ENCODE measurements at regions not wholly inside any gene's neighbourhood (a gene's known extent, or its start where the extent isn't known, plus 50 kb on each side); places are given as distances from the start of the nearest gene placed in this dataset.
"Not testable (repeated sequence)": the region's sequence is repeated elsewhere in the genome, so short reads cannot be mapped to it uniquely, and the experiment has no call there.

DNA sequence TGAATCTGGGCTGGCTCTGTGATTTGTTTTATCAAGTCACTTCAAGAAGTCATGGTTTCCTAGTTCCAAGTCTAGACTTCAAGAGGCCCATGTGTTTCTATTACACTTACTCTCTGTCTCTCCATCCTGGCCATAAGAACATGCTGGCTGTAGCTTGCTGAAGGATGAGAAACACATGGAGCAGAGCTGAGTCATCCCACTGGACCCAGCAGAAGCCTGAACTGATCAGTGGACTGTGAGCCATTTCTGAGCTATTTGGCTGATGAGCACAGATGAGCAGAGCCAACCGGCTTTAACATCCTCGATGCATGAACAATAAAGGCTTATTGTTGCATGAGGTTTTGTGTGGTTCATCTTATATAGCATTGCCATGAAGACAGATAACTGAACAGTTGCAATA is 290.6 kb upstream of the BOD1L1 start:
- DNase-seq (ENCODE audit: extremely low read depth in 1 of 11, low read depth in 9 of 11, low spot score in 4 of 11) = no peak

DNA sequence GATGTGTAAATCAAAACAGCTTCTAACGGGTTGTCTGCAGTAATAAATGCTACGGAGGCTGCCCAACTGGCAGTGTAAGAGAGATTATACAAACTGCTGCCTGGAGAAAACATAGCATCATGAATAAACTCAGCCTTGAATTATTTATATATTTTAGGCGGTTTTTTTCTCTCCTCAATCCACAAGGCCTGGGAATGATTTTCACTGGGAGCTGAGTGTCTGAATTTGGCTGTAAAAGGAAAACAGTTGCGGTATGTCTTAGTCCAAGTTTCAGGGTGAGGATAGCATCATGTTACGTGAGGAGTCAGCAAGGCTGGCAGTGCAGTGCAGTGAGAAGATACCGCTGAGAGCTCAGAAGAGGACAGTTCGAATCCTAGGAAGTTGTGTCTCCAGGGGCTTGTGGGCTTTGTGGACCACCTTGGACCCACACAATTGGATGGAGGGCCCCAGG is 291.5 kb upstream of the BOD1L1 start:
- no peak for DNase-seq (ENCODE audit: extremely low read depth in 1 of 11, low read depth in 9 of 11, low spot score in 4 of 11)

DNA sequence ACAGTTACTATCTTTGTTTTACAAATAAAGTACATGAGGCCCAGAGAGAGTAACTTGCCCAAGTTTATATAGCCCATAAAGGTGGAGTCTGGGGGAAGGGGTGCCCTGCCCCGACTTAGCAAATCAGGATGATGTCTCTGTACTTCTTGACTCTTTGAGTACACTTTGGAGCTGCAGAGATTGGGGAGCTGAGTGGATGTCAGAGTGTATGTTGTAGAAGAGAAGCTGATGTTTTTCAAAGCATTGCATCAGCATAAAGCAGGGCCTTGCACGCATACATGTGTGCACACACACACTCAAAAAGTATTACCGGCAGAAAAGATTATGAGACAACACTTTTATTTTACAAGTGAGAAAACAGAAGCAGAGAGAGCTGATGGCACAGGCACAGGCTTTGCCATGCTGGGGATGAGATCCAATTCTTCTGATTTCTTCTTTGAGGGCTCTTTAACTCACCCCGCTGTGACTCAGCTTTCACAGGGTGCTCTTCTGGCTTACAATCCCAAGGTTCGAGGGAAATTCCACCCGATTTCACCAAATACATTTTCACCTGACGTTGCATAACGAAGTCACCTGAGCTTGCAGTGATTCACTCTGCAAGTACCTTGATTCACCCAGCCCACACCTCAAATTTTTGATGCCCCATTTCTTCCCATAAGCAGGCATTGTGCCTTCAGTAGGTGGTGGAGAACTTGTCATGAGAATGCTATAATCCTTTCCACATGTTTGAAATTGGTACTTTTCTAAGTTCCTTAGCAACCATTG is 292.8 kb upstream of the BOD1L1 start:
- DNase-seq (ENCODE audit: extremely low read depth in 1 of 11, low read depth in 9 of 11, low spot score in 4 of 11) = no peak

GRCh38 chr4:13920901-13921300 is 293.4 kb upstream of the BOD1L1 start:
- DNase-seq (ENCODE audit: extremely low read depth in 1 of 11, low read depth in 9 of 11, low spot score in 4 of 11) = no peak

- DNase-seq (ENCODE audit: extremely low read depth in 1 of 11, low read depth in 9 of 11, low spot score in 4 of 11) = no peak
These were observed 294.3 kb upstream of the BOD1L1 start for GRCh38 chr4:13921805-13922204.

- DNase-seq (ENCODE audit: extremely low read depth in 1 of 11, low read depth in 9 of 11, low spot score in 4 of 11) = no peak
These were observed 294.9 kb upstream of the BOD1L1 start for GRCh38 chr4:13922459-13922858.

DNA sequence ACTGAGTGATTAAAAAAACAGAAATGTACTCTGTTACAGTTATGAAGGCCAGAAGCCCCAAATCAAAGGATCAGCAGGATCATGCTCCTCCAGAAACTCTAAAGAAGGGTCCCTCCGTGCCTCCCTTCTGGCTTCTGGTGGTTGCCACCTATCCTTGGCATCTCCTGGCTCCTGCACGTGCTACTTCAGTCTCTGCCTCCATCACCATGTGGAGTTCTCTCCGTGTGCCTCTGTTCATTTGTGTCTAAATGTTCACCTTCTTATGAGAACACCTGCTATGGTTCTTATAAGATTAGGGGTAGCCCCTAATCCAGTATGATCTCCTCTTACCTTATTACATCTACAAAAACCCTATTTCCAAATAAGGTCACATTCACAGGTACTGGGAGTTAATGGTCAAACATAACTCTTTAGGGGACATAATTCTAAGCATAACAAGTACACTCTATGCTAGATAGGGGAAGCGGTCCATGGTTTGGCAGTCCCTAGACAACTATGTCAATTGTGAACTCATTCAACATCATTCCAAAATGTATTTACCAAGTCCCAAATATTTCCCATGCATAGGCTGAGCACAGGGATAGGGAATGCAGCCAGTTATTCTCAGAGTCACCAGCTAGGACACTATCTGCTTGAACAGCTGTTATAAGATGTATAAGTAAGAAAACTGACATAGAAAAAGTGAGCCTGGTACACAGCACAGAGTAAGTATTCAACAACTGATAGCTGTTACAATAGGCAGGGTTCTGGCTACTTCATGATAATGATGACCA is 295.5 kb upstream of the BOD1L1 start:
- no peak for DNase-seq (ENCODE audit: extremely low read depth in 1 of 11, low read depth in 9 of 11, low spot score in 4 of 11)

- DNase-seq (ENCODE audit: extremely low read depth in 1 of 11, low read depth in 9 of 11, low spot score in 4 of 11) = not testable (repeated sequence)
These were observed 297.4 kb upstream of the BOD1L1 start for GRCh38 chr4:13924900-13925299.

DNA sequence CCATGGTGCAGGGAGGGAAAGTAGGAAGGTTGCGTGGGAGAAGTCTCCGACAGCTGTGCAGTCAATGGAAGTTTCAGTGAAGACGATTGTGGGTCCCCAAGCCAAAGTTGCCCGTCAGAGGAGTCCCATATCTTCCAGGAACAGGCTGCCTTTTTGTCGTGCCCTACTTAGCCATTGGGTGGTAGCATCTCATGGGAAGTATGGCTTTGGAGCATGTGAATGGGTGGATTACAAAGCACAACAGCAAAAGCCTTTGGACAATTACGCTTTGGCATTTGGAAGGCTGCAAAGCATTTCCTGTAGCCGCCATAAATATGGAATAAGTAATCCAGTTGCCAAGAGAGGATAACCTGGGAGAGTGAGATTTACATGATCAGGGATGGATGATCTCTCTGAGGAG is 300.7 kb upstream of the BOD1L1 start:
- no peak for DNase-seq (ENCODE audit: extremely low read depth in 1 of 11, low read depth in 9 of 11, low spot score in 4 of 11)

GRCh38 chr4:13930155-13930554 is 302.6 kb upstream of the BOD1L1 start:
- DNase-seq (ENCODE audit: extremely low read depth in 1 of 11, low read depth in 9 of 11, low spot score in 4 of 11) = no peak

GRCh38 chr4:13933191-13933590 is 305.7 kb upstream of the BOD1L1 start:
- DNase-seq (ENCODE audit: extremely low read depth in 1 of 11, low read depth in 9 of 11, low spot score in 4 of 11) = no peak

GRCh38 chr4:13938299-13938698 is 310.8 kb upstream of the BOD1L1 start:
- no peak for DNase-seq (ENCODE audit: extremely low read depth in 1 of 11, low read depth in 9 of 11, low spot score in 4 of 11)

DNA sequence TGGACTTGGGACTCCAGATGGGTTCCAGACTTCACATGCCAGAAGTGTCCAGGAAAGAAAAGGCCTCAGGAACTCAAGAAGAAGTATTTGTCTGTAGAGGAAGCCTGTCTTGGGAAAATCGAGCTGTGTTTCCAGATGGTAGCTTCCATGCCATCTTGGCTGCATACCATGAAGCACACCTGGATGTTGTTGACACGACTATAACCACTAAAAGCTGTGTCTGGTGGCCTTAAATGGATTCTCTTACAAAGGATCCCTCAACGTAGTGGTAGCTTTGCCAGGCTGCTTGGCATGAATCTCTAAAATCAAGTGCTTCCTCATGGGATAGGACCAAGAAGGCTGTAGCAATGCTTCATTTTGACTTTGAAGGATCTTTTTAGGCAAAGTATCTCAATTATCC is 313.4 kb upstream of the BOD1L1 start:
- no peak for DNase-seq (ENCODE audit: extremely low read depth in 1 of 11, low read depth in 9 of 11, low spot score in 4 of 11)

DNA sequence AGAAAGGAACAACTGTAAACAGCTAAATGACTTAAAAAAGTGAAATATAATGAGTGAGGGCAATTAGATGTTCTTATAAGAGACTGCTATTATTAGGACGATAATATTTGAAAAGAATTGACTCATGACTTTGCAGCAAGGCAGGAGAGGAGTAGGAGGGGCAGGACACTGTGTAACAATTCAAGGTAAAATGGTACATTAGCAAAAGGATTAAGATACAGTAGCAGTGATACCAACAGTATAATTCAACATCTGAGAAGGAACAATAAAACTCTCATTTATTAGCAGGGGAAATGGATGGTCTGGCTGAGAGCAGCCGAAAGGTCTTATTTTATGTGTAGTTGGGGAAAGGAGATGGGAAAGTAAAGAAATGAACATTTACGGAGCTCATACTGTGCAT is 315.5 kb upstream of the BOD1L1 start:
- DNase-seq (ENCODE audit: extremely low read depth in 1 of 11, low read depth in 9 of 11, low spot score in 4 of 11) = no peak

- no peak for DNase-seq (ENCODE audit: extremely low read depth in 1 of 11, low read depth in 9 of 11, low spot score in 4 of 11)
These were observed 316.6 kb upstream of the BOD1L1 start for GRCh38 chr4:13944095-13944511.

- no peak for DNase-seq (ENCODE audit: extremely low read depth in 1 of 11, low read depth in 9 of 11, low spot score in 4 of 11)
These were observed 320.4 kb upstream of the BOD1L1 start for GRCh38 chr4:13947921-13948320.

DNA sequence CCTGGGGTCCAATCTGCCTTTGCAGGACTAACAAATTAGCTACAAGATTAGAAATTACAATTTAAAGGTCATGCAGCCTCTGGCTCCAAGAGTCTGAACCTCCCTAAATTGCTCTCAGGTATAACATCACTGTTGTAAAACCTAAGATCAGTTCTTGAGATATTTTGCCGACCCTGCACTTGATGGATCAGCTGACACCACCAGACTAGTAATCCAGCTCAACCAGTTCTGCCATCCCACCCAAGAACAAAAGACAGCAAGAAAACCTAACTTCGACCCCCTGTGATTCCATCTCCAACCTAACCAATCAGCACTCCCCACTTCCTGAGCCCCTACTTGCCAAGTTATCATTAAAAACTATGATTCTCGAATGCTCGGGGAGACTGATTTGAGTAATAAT is 323.0 kb upstream of the BOD1L1 start:
- DNase-seq (ENCODE audit: extremely low read depth in 1 of 11, low read depth in 9 of 11, low spot score in 4 of 11) = no peak

DNA sequence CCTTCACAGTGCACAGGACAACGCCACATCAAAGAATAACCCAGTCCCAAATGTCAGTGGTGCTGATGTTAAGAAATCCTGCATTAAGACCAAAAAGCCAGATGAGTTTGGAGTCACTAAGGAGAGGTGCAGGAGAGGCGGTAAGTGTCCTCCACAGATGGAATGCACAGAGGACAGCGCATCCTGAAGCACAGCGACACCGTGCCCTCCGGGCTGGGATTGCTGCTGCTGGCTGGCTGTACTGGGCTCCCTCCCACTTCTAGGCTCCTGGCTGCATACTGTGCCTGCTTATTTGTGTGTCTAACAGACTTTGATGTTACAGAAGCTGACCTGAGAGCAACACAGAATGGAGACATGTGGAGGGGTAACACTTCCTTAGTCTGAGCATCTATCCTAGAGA is 325.6 kb upstream of the BOD1L1 start:
- no peak for DNase-seq (ENCODE audit: extremely low read depth in 1 of 11, low read depth in 9 of 11, low spot score in 4 of 11)

GRCh38 chr4:13955551-13955950 is 328.0 kb upstream of the BOD1L1 start:
- DNase-seq (ENCODE audit: extremely low read depth in 1 of 11, low read depth in 9 of 11, low spot score in 4 of 11) = no peak

DNA sequence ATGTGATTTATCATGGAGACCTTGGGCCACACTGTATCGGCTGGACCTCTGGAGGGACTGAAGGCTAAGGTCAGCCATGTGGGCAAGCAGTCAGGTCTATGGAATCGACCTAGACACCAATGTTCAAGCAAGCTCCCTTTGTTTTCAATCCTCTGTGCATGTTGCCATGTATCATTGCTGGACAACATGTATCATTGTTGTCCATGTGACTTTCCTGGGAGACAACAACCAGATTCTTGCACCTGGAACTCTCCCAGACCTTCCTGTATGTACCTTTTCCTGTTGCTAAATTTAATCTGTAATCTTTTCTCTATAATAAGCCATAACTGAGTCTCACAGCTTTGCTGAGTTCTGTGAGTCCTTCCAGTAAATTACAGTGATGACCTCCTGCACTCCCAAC is 329.4 kb upstream of the BOD1L1 start:
- no peak for DNase-seq (ENCODE audit: extremely low read depth in 1 of 11, low read depth in 9 of 11, low spot score in 4 of 11)

- no peak for DNase-seq (ENCODE audit: extremely low read depth in 1 of 11, low read depth in 9 of 11, low spot score in 4 of 11)
These were observed 330.3 kb upstream of the BOD1L1 start for GRCh38 chr4:13957871-13958270.

Measured in renal cortex interstitium (tissue), 11 donors.